ENCODE measurements at regions not wholly inside any gene's neighbourhood (a gene's known extent, or its start where the extent isn't known, plus 50 kb on each side); places are given as distances from the start of the nearest gene placed in this dataset.

- H3K36me3 Mint-ChIP-seq (ENCODE audit: low read depth) = no peaks in the 10 kb centered on the region
- H3K4me3 Mint-ChIP-seq = no peak overlapping the region
- Histone ChIP-seq H3K4me3 (ENCODE audit: low read length) (no peak overlapping the region), H3K4me1 (ENCODE audit: insufficient read depth, low read length) (no peaks in the 10 kb centered on the region), H3K27ac (ENCODE audit: low read depth in 1 of 2, low read length in 2 of 2) (no peak overlapping the region), H3K36me3 (ENCODE audit: insufficient read depth, low read length) (no peaks in the 10 kb centered on the region), H3K9me3 (ENCODE audit: control insufficient read depth in 1 of 2, insufficient read depth in 1 of 2, low read length in 2 of 2) (no peaks in the 10 kb centered on the region), H3K27me3 (ENCODE audit: control insufficient read depth in 1 of 2, insufficient read depth in 2 of 2, low read length in 2 of 2) (no peaks in the 10 kb centered on the region)
- H3K4me1 Mint-ChIP-seq (ENCODE audit: low read depth) = no peaks in the 10 kb centered on the region
- no peaks in the 10 kb centered on the region for H3K27me3 Mint-ChIP-seq
- DNase-seq (no peak), ATAC-seq (ENCODE audit: poor library complexity) (no peak)
- intact Hi-C loops (cut with DNase I, micrococcal nuclease) = no loop called here
- H3K27ac Mint-ChIP-seq = no peak overlapping the region
- POLR2A ChIA-PET = no interaction called here
- no peak for TF ChIP-seq CTCF (IDR thresholded peaks at IDR 0.05)
- H3K9me3 Mint-ChIP-seq = peaks cover 2% of the 10 kb centered on the region
- CTCF ChIA-PET = no interaction called here
Measured at GRCh38 chr12:78419513-78419912, 445.1 kb upstream of the SYT1 start.

- ATAC-seq (ENCODE audit: poor library complexity) (no peak), DNase-seq (no peak)
- H3K9me3 Mint-ChIP-seq = peaks cover 2% of the 10 kb centered on the region
- no peaks in the 10 kb centered on the region for H3K36me3 Mint-ChIP-seq (ENCODE audit: low read depth)
- Histone ChIP-seq H3K27me3 (ENCODE audit: control insufficient read depth in 1 of 2, insufficient read depth in 2 of 2, low read length in 2 of 2) (no peaks in the 10 kb centered on the region), H3K27ac (ENCODE audit: low read depth in 1 of 2, low read length in 2 of 2) (no peak overlapping the region), H3K4me3 (ENCODE audit: low read length) (no peak overlapping the region), H3K4me1 (ENCODE audit: insufficient read depth, low read length) (no peaks in the 10 kb centered on the region), H3K9me3 (ENCODE audit: control insufficient read depth in 1 of 2, insufficient read depth in 1 of 2, low read length in 2 of 2) (no peaks in the 10 kb centered on the region), H3K36me3 (ENCODE audit: insufficient read depth, low read length) (no peaks in the 10 kb centered on the region)
- POLR2A ChIA-PET = no interaction called here
- CTCF ChIA-PET = no interaction called here
- no peak for TF ChIP-seq CTCF (IDR thresholded peaks at IDR 0.05)
- no peak overlapping the region for H3K27ac Mint-ChIP-seq
- no peaks in the 10 kb centered on the region for H3K4me1 Mint-ChIP-seq (ENCODE audit: low read depth)
- no peak overlapping the region for H3K4me3 Mint-ChIP-seq
- intact Hi-C loops (cut with DNase I, micrococcal nuclease) = no loop called here
- H3K27me3 Mint-ChIP-seq = no peaks in the 10 kb centered on the region
Measured at GRCh38 chr12:78420991-78421390, 443.6 kb upstream of the SYT1 start.

GRCh38 chr12:78430551-78430950 lies 434.0 kb upstream of the SYT1 start:
- H3K4me1 ChIP-seq (ENCODE audit: insufficient read depth, low read length) = no peaks in the 10 kb centered on the region

More at GRCh38 chr12:78430551-78430950, 434.0 kb upstream of the SYT1 start:
- ATAC-seq (ENCODE audit: poor library complexity) = no peak
- Histone ChIP-seq H3K36me3 (ENCODE audit: insufficient read depth, low read length) (no peaks in the 10 kb centered on the region), H3K27me3 (ENCODE audit: control insufficient read depth in 1 of 2, insufficient read depth in 2 of 2, low read length in 2 of 2) (no peaks in the 10 kb centered on the region), H3K27ac (ENCODE audit: low read depth in 1 of 2, low read length in 2 of 2) (no peak overlapping the region), H3K9me3 (ENCODE audit: control insufficient read depth in 1 of 2, insufficient read depth in 1 of 2, low read length in 2 of 2) (no peaks in the 10 kb centered on the region), H3K4me3 (ENCODE audit: low read length) (no peak overlapping the region)
- POLR2A ChIA-PET = no interaction called here
- intact Hi-C loops (cut with DNase I, micrococcal nuclease) = no loop called here
- no peak overlapping the region for H3K27ac Mint-ChIP-seq
- no peaks in the 10 kb centered on the region for H3K4me1 Mint-ChIP-seq (ENCODE audit: low read depth)
- H3K9me3 Mint-ChIP-seq = no peaks in the 10 kb centered on the region
- H3K4me3 Mint-ChIP-seq = no peak overlapping the region
- no peak for TF ChIP-seq CTCF (IDR thresholded peaks at IDR 0.05)
- no peaks in the 10 kb centered on the region for H3K27me3 Mint-ChIP-seq
- no peaks in the 10 kb centered on the region for H3K36me3 Mint-ChIP-seq (ENCODE audit: low read depth)
- CTCF ChIA-PET = no interaction called here
- DNase-seq = no peak
